ENCODE measurements at regions not wholly inside any gene's neighbourhood (a gene's known extent, or its start where the extent isn't known, plus 50 kb on each side); places are given as distances from the start of the nearest gene placed in this dataset.

GRCh38 chr15:39501366-39502081, 79.4 kb upstream of the THBS1 start:
- Histone ChIP-seq H3K4me1 (no peaks in the 10 kb centered on the region), H3K27ac (no peak overlapping the region), H3K4me2 (no peak overlapping the region), H3K9me3 (no peaks in the 10 kb centered on the region), H3K4me3 (no peak overlapping the region)
- FAIRE-seq: no peak
- CTCF ChIA-PET: no interaction called here
- no peak for ATAC-seq
- no peak for TF ChIP-seq RARB (CRISPR knock-in tag; IDR thresholded peaks at IDR 0.05)
- 60% methylated on average over 5 of the region's 6 CpGs for WGBS (ENCODE audit: missing lambda C conversion rate)
- no peak for DNase-seq (ENCODE audit: low read depth in 1 of 2, low spot score in 1 of 2)
- POLR2A ChIA-PET: no interaction called here

DNA sequence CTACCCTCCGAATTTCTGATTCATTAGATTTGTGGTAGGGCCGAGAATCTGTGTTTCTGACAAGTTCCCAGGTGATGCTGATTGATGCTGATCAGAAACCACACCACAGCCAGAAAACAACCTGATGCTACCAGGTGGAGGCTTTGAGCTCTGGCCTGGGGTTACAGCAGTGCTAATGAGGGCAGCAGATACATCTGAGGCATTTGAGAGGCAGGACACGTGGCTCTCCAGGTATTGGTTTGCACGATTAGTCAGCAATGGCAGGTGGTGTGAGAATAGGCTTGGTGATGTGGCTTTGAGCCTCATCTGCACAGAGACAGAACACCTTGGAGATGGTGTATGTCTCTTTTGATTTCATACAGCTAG, 78.8 kb upstream of the THBS1 start:
- H3K4me1 ChIP-seq: no peaks in the 10 kb centered on the region
- 53% methylated on average over 4 of the region's 4 CpGs for WGBS (ENCODE audit: missing lambda C conversion rate)
- ChIA-PET CTCF (no interaction called here), POLR2A (no interaction called here)
- no peak for DNase-seq (ENCODE audit: low read depth in 1 of 2, low spot score in 1 of 2)
- H3K4me2 ChIP-seq: no peak overlapping the region
- H3K4me3 ChIP-seq: no peak overlapping the region
- TF ChIP-seq ESRRA (IDR thresholded peaks at IDR 0.05; ENCODE audit: borderline replicate concordance, low read length) (no peak), TP53 (CRISPR knock-in tag; IDR thresholded peaks at IDR 0.05) (no peak), ZSCAN20 (CRISPR knock-in tag; IDR thresholded peaks at IDR 0.05) (no peak), JUN (IDR thresholded peaks at IDR 0.05) (no peak), MAZ (IDR thresholded peaks at IDR 0.05; ENCODE audit: borderline replicate concordance, low read depth, low read length) (no peak), KDM5A (IDR thresholded peaks at IDR 0.05) (no peak), KDM1A (IDR thresholded peaks at IDR 0.05; ENCODE audit: low read depth) (no peak), CBX2 (IDR thresholded peaks at IDR 0.05; ENCODE audit: borderline replicate concordance, low read depth) (no peak), NR3C1 (IDR thresholded peaks at IDR 0.05) (no peak), HDAC2 (IDR thresholded peaks at IDR 0.05) (no peak), GATA3 (IDR thresholded peaks at IDR 0.05; ENCODE audit: borderline replicate concordance) (no peak)
- TF ChIP-seq, protein P1, sequence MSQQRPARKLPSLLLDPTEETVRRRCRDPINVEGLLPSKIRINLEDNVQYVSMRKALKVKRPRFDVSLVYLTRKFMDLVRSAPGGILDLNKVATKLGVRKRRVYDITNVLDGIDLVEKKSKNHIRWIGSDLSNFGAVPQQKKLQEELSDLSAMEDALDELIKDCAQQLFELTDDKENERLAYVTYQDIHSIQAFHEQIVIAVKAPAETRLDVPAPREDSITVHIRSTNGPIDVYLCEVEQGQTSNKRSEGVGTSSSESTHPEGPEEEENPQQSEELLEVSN (IDR thresholded peaks at IDR 0.05; ENCODE audit: borderline replicate concordance, low read depth): no peak
- H3K27ac ChIP-seq: no peak overlapping the region
- no peaks in the 10 kb centered on the region for H3K9me3 ChIP-seq
- FAIRE-seq: no peak
- no peak for ATAC-seq

GRCh38 chr15:39502611-39503195, 78.2 kb upstream of the THBS1 start:
- DNase-seq (ENCODE audit: low read depth in 1 of 2, low spot score in 1 of 2) (no peak), ATAC-seq (no peak), FAIRE-seq (no peak)
- H3K27ac ChIP-seq: no peak overlapping the region
- 61% methylated on average over 4 of the region's 4 CpGs for WGBS (ENCODE audit: missing lambda C conversion rate)
- no peak overlapping the region for H3K4me2 ChIP-seq
- ChIA-PET CTCF (no interaction called here), POLR2A (no interaction called here)
- no peaks in the 10 kb centered on the region for H3K4me1 ChIP-seq
- no peaks in the 10 kb centered on the region for H3K9me3 ChIP-seq
- no peak for TF ChIP-seq HOXA7 (CRISPR knock-in tag; IDR thresholded peaks at IDR 0.05)
- TF ChIP-seq PHF8 (IDR thresholded peaks at IDR 0.05; ENCODE audit: borderline replicate concordance, low read depth): no peak
- TF ChIP-seq CBX8 (IDR thresholded peaks at IDR 0.05): no peak
- no peak for TF ChIP-seq EP300 (IDR thresholded peaks at IDR 0.05)
- no peak for TF ChIP-seq HOXB13 (CRISPR knock-in tag; IDR thresholded peaks at IDR 0.05; ENCODE audit: low read depth)
- no peak for TF ChIP-seq HDAC2 (IDR thresholded peaks at IDR 0.05)
- TF ChIP-seq FOXS1 (CRISPR knock-in tag; IDR thresholded peaks at IDR 0.05): no peak
- TF ChIP-seq CEBPB (IDR thresholded peaks at IDR 0.05): no peak
- no peak for TF ChIP-seq SREBF2 (IDR thresholded peaks at IDR 0.05)
- TF ChIP-seq ZSCAN20 (CRISPR knock-in tag; IDR thresholded peaks at IDR 0.05): no peak
- TF ChIP-seq SMC3 (IDR thresholded peaks at IDR 0.05): no peak
- TF ChIP-seq JUN (IDR thresholded peaks at IDR 0.05): no peak
- no peak for TF ChIP-seq ATOH8 (CRISPR knock-in tag; IDR thresholded peaks at IDR 0.05; ENCODE audit: low read depth)
- no peak for TF ChIP-seq RFX5 (IDR thresholded peaks at IDR 0.05)
- TF ChIP-seq RNF2 (IDR thresholded peaks at IDR 0.05; ENCODE audit: borderline replicate concordance, low read depth): no peak
- TF ChIP-seq TFCP2L1 (CRISPR knock-in tag; IDR thresholded peaks at IDR 0.05): no peak
- no peak for TF ChIP-seq NR3C1 (IDR thresholded peaks at IDR 0.05)
- H3K4me3 ChIP-seq: no peak overlapping the region

All from A549 (cell line).